ENCODE measurements at regions not wholly inside any gene's neighbourhood (a gene's known extent, or its start where the extent isn't known, plus 50 kb on each side); places are given as distances from the start of the nearest gene placed in this dataset.

- H4K20me1 ChIP-seq (ENCODE audit: low read depth) = no peaks in the 10 kb centered on the region
- no peaks in the 10 kb centered on the region for H3K9me3 ChIP-seq (ENCODE audit: low read depth)
- H3K4me3 Mint-ChIP-seq = no peak overlapping the region
- no peak overlapping the region for H3K4me3 ChIP-seq
- H3K36me3 Mint-ChIP-seq = no peaks in the 10 kb centered on the region
- no peak overlapping the region for H3K27ac Mint-ChIP-seq
- H3K9me3 Mint-ChIP-seq = peaks cover 2% of the 10 kb centered on the region
- no peak overlapping the region for H3K9ac ChIP-seq
- H3F3A ChIP-seq (ENCODE audit: low read depth) = no peaks in the 10 kb centered on the region
- no peaks in the 10 kb centered on the region for H3K79me2 ChIP-seq (ENCODE audit: low read depth)
- H3K36me3 ChIP-seq = no peaks in the 10 kb centered on the region
- peaks cover 10% of the 10 kb centered on the region for H3K4me1 Mint-ChIP-seq
- H3K27me3 Mint-ChIP-seq (ENCODE audit: insufficient read depth, low read depth) = peaks cover 2% of the 10 kb centered on the region
- DNase-seq (ENCODE audit: low spot score) = no peak
- H3K27ac ChIP-seq = no peak overlapping the region
- H3K27me3 ChIP-seq = no peaks in the 10 kb centered on the region
- H3K4me1 ChIP-seq = peaks cover 1% of the 10 kb centered on the region
- H2AFZ ChIP-seq (replicated peaks) = no peak overlapping the region
- no peak for TF ChIP-seq CTCF (IDR thresholded peaks at IDR 0.05)
- TF ChIP-seq EZH2phosphoT487 (IDR thresholded peaks at IDR 0.05) = no peak
- TF ChIP-seq EZH2 (IDR thresholded peaks at IDR 0.05) = no peak
- no peak overlapping the region for H3K4me2 ChIP-seq
Observed at GRCh38 chr5:68114378-68115040, 101.0 kb upstream of the PIK3R1 start.

- peaks cover 6% of the 10 kb centered on the region for H3K27me3 Mint-ChIP-seq (ENCODE audit: insufficient read depth, low read depth)
- peaks cover 2% of the 10 kb centered on the region for H3K9me3 Mint-ChIP-seq
- H3K27ac Mint-ChIP-seq = no peak overlapping the region
- no peaks in the 10 kb centered on the region for H3K9me3 ChIP-seq (ENCODE audit: low read depth)
- peaks cover 11% of the 10 kb centered on the region for H3K4me1 ChIP-seq
- no peak overlapping the region for H3K4me3 ChIP-seq
- H2AFZ ChIP-seq (replicated peaks) = no peak overlapping the region
- DNase-seq (ENCODE audit: low spot score) = no peak
- TF ChIP-seq EZH2phosphoT487 (IDR thresholded peaks at IDR 0.05) = no peak
- TF ChIP-seq CTCF (IDR thresholded peaks at IDR 0.05) = no peak
- no peak for TF ChIP-seq EZH2 (IDR thresholded peaks at IDR 0.05)
- H3K9ac ChIP-seq = no peak overlapping the region
- H3K4me1 Mint-ChIP-seq = peaks cover 19% of the 10 kb centered on the region
- H3K36me3 Mint-ChIP-seq = no peaks in the 10 kb centered on the region
- H3F3A ChIP-seq (ENCODE audit: low read depth) = no peaks in the 10 kb centered on the region
- no peak overlapping the region for H3K4me3 Mint-ChIP-seq
- H4K20me1 ChIP-seq (ENCODE audit: low read depth) = no peaks in the 10 kb centered on the region
- H3K36me3 ChIP-seq = no peaks in the 10 kb centered on the region
- no peak overlapping the region for H3K27ac ChIP-seq
- H3K4me2 ChIP-seq = no peak overlapping the region
- H3K27me3 ChIP-seq = no peaks in the 10 kb centered on the region
- H3K79me2 ChIP-seq (ENCODE audit: low read depth) = no peaks in the 10 kb centered on the region
Observed at GRCh38 chr5:68112658-68113057, 102.9 kb upstream of the PIK3R1 start.

GRCh38 chr5:68110894-68111293 lies 104.7 kb upstream of the PIK3R1 start:
- Histone ChIP-seq H3K9ac (no peak overlapping the region), H4K20me1 (ENCODE audit: low read depth) (no peaks in the 10 kb centered on the region), H3K27me3 (no peaks in the 10 kb centered on the region), H3K4me3 (no peak overlapping the region), H3K9me3 (ENCODE audit: low read depth) (no peaks in the 10 kb centered on the region), H3K4me2 (no peak overlapping the region), H3K27ac (no peak overlapping the region), H3F3A (ENCODE audit: low read depth) (no peaks in the 10 kb centered on the region), H3K36me3 (no peaks in the 10 kb centered on the region), H2AFZ (replicated peaks) (no peak overlapping the region), H3K79me2 (ENCODE audit: low read depth) (no peaks in the 10 kb centered on the region), H3K4me1 (peaks cover 11% of the 10 kb centered on the region)
- H3K9me3 Mint-ChIP-seq = peaks cover 5% of the 10 kb centered on the region
- peaks cover 19% of the 10 kb centered on the region for H3K4me1 Mint-ChIP-seq
- H3K4me3 Mint-ChIP-seq = no peak overlapping the region
- DNase-seq (ENCODE audit: low spot score) = no peak
- H3K36me3 Mint-ChIP-seq = no peaks in the 10 kb centered on the region
- H3K27ac Mint-ChIP-seq = no peak overlapping the region
- H3K27me3 Mint-ChIP-seq (ENCODE audit: insufficient read depth, low read depth) = peaks cover 7% of the 10 kb centered on the region
- TF ChIP-seq EZH2 (IDR thresholded peaks at IDR 0.05) (no peak), CTCF (IDR thresholded peaks at IDR 0.05) (no peak), EZH2phosphoT487 (IDR thresholded peaks at IDR 0.05) (no peak)

Measured in neural progenitor cell (in vitro differentiated cells).